ENCODE measurements at regions not wholly inside any gene's neighbourhood (a gene's known extent, or its start where the extent isn't known, plus 50 kb on each side); places are given as distances from the start of the nearest gene placed in this dataset.

DNA sequence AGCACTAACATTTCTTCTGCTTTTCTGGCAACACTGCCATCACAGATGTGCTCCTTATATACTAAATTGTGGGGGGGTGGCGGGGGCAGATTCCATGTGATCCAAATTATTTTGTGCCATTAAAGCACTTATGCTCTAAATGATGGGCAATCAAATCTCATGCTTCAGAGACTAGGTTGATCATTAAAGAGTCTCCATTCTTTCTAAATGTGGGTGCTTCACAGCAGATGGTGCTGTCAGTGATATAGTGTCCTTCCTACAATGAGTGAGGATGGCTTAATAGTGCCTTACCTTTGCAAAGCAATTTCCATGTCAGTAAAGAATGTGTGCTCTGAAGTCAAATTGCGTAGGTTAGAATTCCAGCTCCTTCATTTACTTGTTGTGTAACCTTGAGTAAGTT, 589.8 kb downstream of the ETS1 start:
- TF ChIP-seq, protein P1, sequence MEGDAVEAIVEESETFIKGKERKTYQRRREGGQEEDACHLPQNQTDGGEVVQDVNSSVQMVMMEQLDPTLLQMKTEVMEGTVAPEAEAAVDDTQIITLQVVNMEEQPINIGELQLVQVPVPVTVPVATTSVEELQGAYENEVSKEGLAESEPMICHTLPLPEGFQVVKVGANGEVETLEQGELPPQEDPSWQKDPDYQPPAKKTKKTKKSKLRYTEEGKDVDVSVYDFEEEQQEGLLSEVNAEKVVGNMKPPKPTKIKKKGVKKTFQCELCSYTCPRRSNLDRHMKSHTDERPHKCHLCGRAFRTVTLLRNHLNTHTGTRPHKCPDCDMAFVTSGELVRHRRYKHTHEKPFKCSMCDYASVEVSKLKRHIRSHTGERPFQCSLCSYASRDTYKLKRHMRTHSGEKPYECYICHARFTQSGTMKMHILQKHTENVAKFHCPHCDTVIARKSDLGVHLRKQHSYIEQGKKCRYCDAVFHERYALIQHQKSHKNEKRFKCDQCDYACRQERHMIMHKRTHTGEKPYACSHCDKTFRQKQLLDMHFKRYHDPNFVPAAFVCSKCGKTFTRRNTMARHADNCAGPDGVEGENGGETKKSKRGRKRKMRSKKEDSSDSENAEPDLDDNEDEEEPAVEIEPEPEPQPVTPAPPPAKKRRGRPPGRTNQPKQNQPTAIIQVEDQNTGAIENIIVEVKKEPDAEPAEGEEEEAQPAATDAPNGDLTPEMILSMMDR (conservative IDR thresholded peaks at IDR 0.05 in 1 of 2, IDR thresholded peaks at IDR 0.05 in 1 of 2; ENCODE audit: extremely low read depth in 1 of 2, insufficient read depth in 1 of 2, low read depth in 1 of 2, low read length in 2 of 2): no peak
- no peak for TF ChIP-seq EZH2 (IDR thresholded peaks at IDR 0.05; ENCODE audit: borderline replicate concordance, low read length)
